SK-MEL-5 (cell line): ENCODE measurements at regions not wholly inside any gene's neighbourhood (a gene's known extent, or its start where the extent isn't known, plus 50 kb on each side); places are given as distances from the start of the nearest gene placed in this dataset.
"Not testable (repeated sequence)": the region's sequence is repeated elsewhere in the genome, so short reads cannot be mapped to it uniquely, and the experiment has no call there.

ENCODE experiments used
- DNase-seq: peaks from one replicate; pipeline ENCODE4 v3.0.0-alpha.2; 2016; ENCODE audit warnings: low read depth, low spot score
- in situ Hi-C: cut with HindIII; loops from 2 replicates; pipeline ENCODE4 v1.10.0; 2016; ENCODE audit warnings: low sequenced_read_pairs, high pct_unique_total_duplicates, low pct_unique_long_range_greater_than_20kb

DNA sequence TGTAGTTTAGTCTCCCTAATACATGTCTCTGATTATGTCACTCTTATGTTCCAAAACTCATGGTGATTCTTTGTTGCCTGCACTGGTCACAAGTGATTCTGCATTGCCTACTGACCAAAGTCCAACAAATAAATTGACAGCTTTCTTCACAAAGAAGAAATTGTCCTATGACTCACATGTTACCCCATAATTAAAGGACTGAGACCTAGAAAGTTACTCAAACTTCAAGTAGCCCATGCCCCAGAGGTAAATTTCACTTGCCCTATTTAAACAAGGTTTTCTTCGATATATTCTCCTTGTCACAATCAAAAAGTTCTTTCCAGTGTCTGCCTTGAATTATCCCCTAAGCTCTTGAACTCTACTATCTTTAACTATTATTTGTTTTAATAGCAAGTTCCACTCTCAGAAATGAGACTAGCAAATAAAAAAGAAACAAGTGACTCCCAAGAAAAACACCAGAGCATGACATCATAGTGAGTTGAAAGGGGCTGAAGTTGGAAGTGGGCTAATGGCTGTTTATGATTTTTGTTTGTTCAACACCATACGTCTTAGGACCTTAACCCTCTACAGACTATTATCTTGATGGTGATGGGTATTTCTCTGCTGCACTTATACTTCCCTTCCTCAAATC, 94.5 kb upstream of the BLID start:
- in situ Hi-C loops = no loop called here
- DNase-seq = peak; percentile 56

DNA sequence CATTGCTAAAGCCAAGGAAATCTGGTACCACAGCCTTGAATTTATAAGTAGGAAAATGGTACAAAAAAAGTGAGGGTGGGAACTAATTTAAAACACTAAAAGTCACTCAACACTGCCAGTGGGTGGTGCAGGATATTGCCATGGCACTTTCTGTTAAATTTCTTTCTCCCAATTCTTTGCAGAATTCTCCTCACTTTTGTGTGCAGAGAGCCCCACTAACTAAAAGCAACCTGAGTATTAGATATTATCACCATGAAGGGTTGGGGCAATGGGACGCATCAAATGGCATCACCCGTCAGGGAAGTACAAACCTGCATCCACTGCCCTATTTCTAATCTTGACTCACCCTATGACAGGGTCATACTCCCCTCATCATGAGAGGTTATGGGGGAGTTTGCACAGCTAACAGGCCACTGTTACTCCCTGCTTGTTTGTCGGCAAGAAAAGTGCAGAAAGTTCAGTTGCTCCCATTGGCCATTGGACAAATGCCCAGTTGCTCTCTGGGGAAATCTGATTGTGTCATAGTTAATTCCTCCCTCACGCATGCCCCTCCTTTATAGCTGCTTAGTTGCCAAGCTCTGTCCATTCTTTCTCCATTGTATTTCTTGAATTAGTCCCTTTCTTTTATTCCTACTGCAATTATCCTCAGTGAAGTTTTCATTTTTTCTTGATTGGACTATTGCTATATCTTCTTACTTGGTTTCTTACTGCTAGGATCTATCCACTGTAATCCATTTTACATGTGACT, 93.8 kb upstream of the BLID start:
- in situ Hi-C loops = no loop called here
- peak; percentile 80 for DNase-seq

DNA sequence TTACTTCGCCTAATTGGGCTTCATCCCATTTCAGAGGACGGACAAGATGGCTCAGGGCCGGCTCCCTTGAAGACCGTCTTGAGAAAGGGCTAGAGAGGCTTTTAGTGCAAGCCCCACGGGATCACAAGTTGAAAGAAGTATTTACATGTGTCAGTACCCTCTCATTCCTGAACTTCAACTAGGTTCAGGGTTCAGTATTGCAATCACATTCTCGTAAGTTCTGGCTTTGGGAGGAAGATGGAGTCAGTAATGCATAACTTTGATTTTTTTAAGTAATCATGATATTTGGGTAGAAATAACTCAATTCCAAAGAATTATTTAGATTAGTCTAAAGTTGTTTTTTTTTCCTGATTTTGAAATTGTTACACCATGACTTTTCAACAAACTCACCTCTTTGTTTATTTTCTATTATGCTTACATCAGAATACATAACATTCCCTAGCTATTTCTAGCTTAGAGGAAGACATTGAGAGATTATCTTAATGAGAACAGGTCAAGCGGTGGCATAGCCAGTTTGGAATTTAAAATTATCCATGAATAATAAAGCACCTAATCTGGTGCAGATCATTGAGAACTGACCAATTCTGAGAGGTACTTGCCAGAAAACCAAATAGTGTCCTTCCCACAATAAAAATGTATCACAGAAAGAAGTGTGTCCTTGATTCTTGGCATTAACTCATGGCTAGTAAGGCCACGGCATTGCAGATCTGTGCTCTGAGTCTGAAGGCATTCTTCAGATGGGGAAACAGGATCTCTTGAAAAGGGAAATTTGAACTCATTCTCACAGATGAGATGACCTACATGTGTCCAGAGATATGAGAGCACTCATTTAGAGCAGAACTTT, 92.1 kb upstream of the BLID start:
- in situ Hi-C loops = no loop called here

DNA sequence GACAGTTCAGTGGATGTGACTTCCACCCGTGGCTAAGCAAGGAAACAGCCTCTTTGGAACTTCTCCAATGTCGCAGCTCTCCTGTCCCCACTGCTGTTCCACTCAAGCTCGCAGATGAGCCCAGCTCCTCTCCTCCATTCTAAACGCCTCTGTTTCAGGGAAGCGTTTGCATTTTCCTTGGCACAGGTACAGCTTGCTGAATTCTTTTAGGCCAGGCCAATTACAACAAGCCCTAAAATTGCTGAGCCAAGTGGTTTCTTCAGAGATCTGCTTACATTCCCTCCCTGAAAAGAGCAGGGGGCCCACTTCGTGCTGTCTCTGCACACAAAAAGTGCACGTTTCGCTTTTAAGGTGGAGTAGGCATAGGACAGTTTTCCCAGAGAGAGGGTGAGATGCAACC, 91.5 kb upstream of the BLID start:
- no peak for DNase-seq
- in situ Hi-C loops = no loop called here

More for the DNA sequence above, 92.1 kb upstream of the BLID start:
- no peak for DNase-seq

DNA sequence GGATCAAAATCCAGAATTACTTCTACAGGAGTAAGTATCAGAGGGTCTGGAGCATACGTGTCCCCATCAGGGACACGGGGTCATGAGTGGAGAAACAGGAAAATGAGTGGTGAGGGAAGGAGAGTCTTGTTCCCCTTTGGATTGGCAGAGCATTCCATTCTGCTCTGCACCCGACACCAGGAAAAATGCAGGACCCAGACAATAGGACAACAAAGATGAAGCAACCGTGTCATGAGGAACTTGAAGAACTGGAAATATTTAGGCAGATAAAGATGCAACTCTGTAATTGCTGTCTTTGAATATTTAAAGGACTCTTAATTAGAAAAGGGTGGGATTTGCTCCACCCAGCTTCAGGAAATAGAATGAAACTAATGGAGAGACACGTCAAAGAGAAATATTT, 89.0 kb upstream of the BLID start:
- in situ Hi-C loops = no loop called here
- DNase-seq = no peak

DNA sequence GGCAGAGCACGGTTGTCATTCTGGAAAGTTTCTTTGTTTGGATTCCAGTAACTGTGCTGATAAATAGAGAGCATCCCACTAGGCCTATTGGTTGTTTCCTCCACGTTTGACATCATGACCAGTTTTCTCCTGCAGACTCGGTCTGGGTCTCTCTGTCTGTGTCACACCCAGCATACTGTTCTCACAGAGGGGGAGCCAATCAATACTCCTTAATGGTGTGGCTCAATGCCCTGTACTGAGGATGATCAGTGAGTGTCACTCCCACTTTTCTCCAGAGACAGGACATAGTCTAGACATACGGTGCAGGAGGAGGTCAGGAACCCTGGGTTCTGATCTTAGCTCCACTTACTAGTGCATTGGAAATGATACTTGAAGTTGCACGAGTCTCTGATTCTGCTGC, 88.2 kb upstream of the BLID start:
- in situ Hi-C loops = no loop called here
- DNase-seq = no peak

DNA sequence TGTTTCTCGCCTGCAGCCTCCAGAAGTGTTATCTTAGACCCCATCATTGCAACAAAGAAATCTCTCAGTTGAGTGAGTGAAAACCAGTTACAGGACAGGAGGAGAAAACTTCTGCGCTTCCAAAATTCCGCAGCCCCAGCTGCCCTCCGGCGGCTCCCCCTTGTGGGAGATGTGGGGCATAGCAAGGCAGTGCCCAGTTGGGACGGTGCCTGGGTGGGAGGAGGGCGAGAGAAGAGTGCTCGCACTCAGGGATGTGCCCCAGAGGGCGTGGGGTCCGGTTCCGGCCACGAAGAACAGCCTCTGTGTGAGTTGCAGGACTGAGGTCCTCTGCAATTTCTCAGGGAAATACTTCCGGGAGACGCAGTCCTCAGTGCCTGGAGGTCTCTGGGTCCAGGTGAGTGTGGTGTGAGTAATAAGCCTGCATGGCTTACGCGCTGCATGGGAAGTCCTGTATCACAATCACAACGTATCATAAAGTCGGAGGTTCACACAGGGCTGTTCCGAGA, 87.0 kb upstream of the BLID start:
- in situ Hi-C loops = no loop called here
- peak; percentile 73 for DNase-seq

DNA sequence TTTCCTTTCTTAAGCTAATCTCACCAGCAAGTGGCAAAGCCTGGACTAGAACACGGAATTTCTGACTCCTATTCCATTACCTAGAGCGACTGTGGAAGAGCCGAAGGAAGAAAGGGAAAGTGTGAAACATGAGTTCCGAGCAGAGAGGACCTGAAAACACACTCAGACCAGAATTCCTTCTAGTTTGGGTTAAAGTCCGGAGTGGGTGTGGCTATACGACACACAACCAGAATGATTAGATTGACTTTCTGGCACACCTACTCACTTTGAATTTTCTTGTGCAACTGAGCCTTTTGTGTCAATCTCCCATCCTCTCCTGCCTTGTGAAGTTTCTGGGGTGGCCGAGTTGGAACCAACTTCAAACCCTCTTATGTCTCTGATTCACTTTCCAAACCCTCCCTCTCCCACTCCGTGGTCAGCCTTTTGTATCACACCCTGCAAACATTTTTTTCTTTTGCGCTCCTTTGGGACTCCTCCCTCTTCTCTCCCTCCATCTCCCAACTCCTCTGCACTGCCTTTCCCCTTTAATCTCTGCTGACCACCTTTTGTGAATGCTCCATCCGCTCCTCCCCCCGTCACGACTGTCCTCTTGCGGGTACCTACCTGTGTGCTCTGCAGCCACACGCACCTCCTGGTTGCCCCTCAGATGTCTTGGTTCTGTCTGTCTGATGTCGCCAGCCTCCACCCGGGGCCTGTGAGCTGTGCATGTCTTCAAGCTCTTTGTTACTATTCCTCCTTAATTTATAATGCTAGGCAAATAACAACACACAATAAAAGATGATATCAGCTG, 86.3 kb upstream of the BLID start:
- DNase-seq = peak; percentile 41
- in situ Hi-C loops = no loop called here

DNA sequence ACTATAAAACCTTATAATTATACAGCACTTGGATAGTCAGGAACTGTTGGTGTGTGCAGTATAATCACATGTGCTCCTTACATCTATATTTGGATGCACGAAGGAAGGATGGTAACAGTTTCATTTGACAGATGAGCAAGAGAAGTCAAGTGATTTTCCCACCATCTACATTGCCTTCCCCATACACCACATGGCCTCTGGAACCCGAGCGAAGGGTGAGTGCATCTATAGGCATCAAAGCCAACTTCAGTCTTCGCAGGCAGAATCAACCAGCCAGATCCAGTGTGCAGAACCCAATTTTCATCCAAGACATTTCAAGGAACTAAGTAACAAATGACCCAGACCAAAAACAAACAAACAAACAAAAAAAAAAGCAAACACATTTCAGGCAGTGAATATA, 85.1 kb upstream of the BLID start:
- in situ Hi-C loops = no loop called here

DNA sequence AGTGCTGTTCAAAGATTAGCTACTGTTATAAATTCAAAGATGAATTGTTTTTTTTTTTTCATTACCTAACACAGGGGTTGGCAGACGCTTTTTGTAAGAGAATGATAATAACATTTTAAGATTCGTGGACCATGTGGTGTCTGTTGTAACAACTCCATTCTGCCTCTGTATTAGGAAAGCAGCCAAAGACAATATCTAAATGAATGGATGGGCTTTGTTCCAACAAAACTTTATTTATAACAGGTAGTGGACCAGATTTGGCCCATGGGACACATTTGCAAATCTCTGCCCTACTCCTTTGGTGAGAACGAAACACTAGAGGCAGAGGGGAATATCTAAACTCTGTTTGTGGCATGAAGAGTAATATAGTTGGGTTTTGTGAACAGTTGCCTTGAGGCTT, 83.6 kb upstream of the BLID start:
- in situ Hi-C loops = no loop called here
- no peak for DNase-seq

More for the DNA sequence above, 85.1 kb upstream of the BLID start:
- DNase-seq = no peak

DNA sequence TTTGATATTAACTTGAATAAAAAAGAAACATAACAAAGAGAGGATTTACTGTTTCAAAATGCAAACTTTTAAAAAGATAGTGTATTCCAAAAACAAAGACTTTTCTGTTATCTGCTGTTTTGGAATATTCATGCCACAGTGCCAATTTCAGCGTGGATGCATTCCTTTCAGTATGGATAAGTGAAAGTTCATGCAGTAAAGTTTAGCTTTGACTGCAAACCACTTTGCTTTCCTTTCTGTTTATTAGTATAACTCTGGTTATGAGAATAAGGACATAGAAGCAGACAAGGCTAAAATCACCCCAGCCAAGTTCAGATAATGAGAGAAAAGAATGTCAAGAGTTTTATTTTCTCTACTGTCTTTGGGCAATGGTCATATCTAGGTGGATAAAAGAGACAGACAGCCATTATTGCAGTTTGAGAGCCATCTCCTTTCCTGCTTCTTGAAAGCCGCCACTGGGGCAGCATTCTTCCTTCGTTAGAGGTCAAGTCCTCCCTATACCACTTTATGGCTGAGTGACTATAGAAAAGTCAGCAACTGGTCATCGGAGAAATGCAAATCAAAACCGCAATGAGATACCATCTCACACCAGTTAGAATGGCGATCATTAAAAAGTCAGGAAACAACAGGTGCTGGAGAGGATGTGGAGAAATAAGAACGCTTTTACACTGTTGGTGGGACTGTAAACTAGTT, 82.4 kb upstream of the BLID start:
- DNase-seq = no peak

DNA sequence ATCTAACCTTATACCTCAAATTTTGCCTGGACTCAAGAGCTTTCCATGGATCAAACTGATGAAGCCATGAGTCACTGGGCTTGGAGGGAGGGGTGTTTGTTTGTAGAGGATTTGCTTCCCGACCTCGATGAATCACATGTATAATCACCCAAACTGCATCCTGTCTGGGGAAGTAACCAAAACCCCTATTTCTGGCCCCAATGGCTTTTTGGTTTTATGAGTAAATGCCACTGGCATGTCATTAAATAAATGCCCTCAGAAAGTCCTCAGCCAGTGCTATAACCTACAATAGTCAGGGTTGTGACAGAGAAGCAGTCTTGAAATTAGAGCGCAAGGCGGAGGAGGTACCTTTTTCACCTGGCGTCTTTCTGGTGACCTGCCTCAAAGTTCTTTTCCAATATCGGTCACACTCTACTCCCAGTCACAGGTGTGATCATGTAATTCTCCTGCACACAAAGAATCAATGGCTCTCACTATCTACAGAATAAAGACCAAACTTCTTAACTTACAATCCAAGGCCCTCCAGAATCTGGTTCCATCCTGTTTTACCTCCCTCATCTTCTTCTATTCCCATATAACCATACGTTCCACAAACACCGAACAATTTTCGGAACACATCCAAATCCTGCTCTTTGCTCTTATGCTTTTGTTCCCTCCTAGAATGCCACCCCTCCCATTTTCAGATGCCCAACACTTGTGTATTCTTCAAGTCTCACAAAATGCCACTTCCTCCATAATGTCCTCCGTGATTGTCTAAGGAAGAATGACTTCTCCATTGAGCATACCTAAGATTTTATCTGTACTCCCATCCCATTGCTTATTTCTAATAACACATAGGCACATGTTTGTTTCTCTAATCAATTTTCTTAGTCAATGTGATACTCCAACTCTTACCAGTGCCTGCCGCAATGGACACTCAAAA, 81.3 kb upstream of the BLID start:
- in situ Hi-C loops = no loop called here
- peak; percentile 30 for DNase-seq

More for the DNA sequence above, 82.4 kb upstream of the BLID start:
- in situ Hi-C loops = no loop called here

DNA sequence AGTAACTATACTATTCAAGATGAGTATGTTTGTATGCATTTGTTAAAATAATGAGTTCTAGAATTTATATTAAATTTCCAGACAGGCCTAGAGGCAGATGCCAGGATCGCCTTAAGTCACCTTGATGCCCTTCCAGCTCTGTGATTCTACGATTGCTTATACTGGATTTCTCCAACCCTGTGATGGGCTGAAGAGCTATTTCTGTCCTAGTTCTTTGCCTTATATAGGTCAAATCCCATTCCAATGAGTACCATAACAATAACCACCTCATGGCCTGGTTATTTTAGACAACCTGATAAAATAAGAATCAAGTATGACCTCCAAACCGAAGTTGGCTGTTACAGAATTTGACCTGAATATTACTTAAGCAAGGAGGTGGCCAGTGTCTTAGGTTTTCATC, 79.8 kb upstream of the BLID start:
- DNase-seq = no peak
- in situ Hi-C loops = no loop called here

DNA sequence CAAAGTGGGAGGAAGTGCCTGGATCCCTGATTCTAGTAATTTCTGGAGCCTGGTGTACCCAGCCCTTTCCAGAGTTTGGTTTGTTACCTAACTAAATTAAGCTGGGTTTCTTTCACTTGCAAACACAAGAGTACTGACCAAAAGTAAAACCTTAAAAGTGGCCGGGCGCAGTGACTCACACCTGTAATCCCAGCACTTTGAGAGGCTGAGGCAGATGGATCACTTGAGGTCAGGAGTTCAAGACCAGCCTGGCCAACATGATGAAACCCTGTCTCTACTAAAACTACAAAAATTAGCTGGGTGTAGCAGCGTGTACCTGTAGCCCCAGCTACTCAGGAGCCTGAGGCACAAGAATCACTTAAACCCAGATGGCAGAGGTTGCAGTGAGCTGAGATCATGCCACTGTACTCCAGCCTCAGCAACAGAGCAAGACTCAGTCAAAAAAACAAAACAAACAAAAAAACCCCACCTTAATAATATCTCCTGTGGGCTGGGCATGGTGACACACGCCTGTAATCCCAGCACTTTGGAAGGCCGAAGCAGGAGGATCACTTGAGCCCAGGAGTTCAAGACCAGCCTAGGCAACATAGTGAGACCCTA, 78.0 kb upstream of the BLID start:
- DNase-seq, in situ Hi-C loops: not testable (repeated sequence)

DNA sequence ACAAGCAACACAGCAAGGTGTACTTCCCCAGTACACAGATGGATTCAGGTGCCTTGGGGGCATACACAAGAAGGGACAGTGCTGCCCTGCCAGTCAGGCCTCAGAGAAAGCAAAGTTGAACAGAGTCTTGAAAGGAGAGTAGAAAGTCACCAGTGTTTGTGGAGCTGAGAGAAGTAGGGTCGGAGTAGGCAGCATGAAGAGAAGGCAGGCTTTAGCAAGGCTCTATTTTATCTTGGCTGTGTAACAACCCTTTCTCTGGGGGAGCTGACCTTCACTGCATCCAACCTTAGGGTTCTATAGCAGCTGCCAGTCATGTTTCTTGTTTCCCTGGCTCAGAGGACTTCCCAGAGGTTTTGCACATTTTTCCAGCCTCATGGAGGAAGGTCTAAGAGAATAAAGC, 77.4 kb upstream of the BLID start:
- DNase-seq = no peak
- in situ Hi-C loops = no loop called here
